IMR-90 (cell line): ENCODE measurements at regions not wholly inside any gene's neighbourhood (a gene's known extent, or its start where the extent isn't known, plus 50 kb on each side); places are given as distances from the start of the nearest gene placed in this dataset.

Experiments used
- ATAC-seq: fragments of 200-7000 bp; cut with Tn5 transposase; 2 replicates; pipeline ENCODE4 v1.9.1; 2020; ENCODE audit warnings: low read depth, mild to moderate bottlenecking, moderate library complexity
- BruUV-seq: library from RNA; stranded (reverse); fragments of 400-500 nt; replicated peaks from 2 replicates; lab custom pipeline; 2021; lab: Mats Ljungman, UMichigan
- CTCF ChIA-PET: fragments of 300-600 bp; formaldehyde crosslinking; extraction: SDS; loops from one replicate; lab custom pipeline; 2021; ENCODE audit warnings: antibody characterized with exemption; lab: Yijun Ruan, JAX
- POLR2A ChIA-PET: fragments of 300-600 bp; sonication (Branson Sonifier 250); formaldehyde crosslinking; loops from one replicate; lab custom pipeline; 2022; ENCODE audit warnings: antibody characterized with exemption; ENCODE audit not compliant: unreplicated experiment; lab: Charles Lee
- DNase-seq: peaks from one replicate; pipeline ENCODE4 v3.0.0; 2013
- H2AFZ ChIP-seq: replicated peaks from 2 replicates; pipeline ENCODE3; 2013; ENCODE audit warnings: low read length, mild to moderate bottlenecking; ENCODE audit not compliant: poor library complexity
- H2AK5ac ChIP-seq: 2 replicates; pipeline ENCODE4 v1.6.1; 2013; ENCODE audit warnings: low read depth, low read length, inconsistent platforms
- H2AK9ac ChIP-seq: replicated peaks from 2 replicates; pipeline ENCODE3; 2013; ENCODE audit warnings: mild to moderate bottlenecking, low read depth, low read length, moderate library complexity; ENCODE audit not compliant: poor library complexity
- H2BK120ac ChIP-seq: 2 replicates; pipeline ENCODE4 v1.6.1; 2013; ENCODE audit warnings: low read depth, low read length, inconsistent platforms
- H2BK15ac ChIP-seq: 3 replicates; pipeline ENCODE4 v1.6.1; 2013; ENCODE audit warnings: low read depth, low read length, inconsistent platforms
- H2BK20ac ChIP-seq: 2 replicates; pipeline ENCODE4 v1.6.1; 2013; ENCODE audit warnings: low read depth, mild to moderate bottlenecking, inconsistent platforms, low read length, moderate library complexity
- H2BK5ac ChIP-seq: 2 replicates; pipeline ENCODE4 v1.6.1; 2013; ENCODE audit warnings: mild to moderate bottlenecking, low read depth, low read length, inconsistent platforms; ENCODE audit not compliant: poor library complexity, severe bottlenecking
- H3K14ac ChIP-seq: replicated peaks from 2 replicates; pipeline ENCODE4 v1.6.1; 2013; ENCODE audit warnings: low read depth, low read length, inconsistent platforms
- H3K18ac ChIP-seq: 2 replicates; pipeline ENCODE4 v1.6.1; 2013; ENCODE audit warnings: low read depth, low read length, control low read depth
- H3K23ac ChIP-seq: 2 replicates; pipeline ENCODE4 v1.6.1; 2013; ENCODE audit warnings: low read depth, low read length, inconsistent platforms
- H3K27ac ChIP-seq: 2 replicates; pipeline ENCODE4 v1.5.1; 2013; ENCODE audit warnings: mild to moderate bottlenecking, control low read depth, low read length; ENCODE audit not compliant: insufficient read depth
- H3K27me3 ChIP-seq: 2 replicates; pipeline ENCODE4 v1.6.1; 2013; ENCODE audit warnings: low read length; ENCODE audit not compliant: control insufficient read depth, insufficient read depth
- H3K36me3 ChIP-seq: 2 replicates; pipeline ENCODE4 v1.6.1; 2013; ENCODE audit warnings: low read length, mixed read lengths; ENCODE audit not compliant: control insufficient read depth, insufficient read depth
- H3K4ac ChIP-seq: 2 replicates; pipeline ENCODE4 v1.6.1; 2013; ENCODE audit warnings: low read depth, low read length, inconsistent platforms
- H3K4me1 ChIP-seq: 2 replicates; pipeline ENCODE4 v1.6.1; 2013; ENCODE audit warnings: low read length, mixed read lengths; ENCODE audit not compliant: control insufficient read depth, insufficient read depth
- H3K4me2 ChIP-seq: 2 replicates; pipeline ENCODE4 v1.6.1; 2013; ENCODE audit warnings: low read depth, mild to moderate bottlenecking, control low read depth, low read length, moderate library complexity
- H3K4me3 ChIP-seq: 2 replicates; pipeline ENCODE4 v1.5.1; 2013; ENCODE audit warnings: low read depth, mild to moderate bottlenecking, control low read depth, low read length, moderate library complexity; ENCODE audit not compliant: insufficient read depth
- H3K56ac ChIP-seq: 2 replicates; pipeline ENCODE4 v1.6.1; 2013; ENCODE audit warnings: low read length, inconsistent platforms; ENCODE audit not compliant: insufficient read depth; ENCODE audit errors: extremely low read depth
- H3K79me1 ChIP-seq, 2 experiments: 2 replicates each; pipeline ENCODE4 v1.6.1; 2013; ENCODE audit warnings: low read length in 2 of 2, inconsistent platforms in 1 of 2, low read depth in 1 of 2
- H3K9ac ChIP-seq: 2 replicates; pipeline ENCODE4 v1.6.1; 2013; ENCODE audit warnings: low read depth, low read length, control low read depth
- H3K9me1 ChIP-seq: 2 replicates; pipeline ENCODE4 v1.6.1; 2013; ENCODE audit warnings: low read length, inconsistent platforms; ENCODE audit not compliant: insufficient read depth
- H3K9me3 ChIP-seq: 2 replicates; pipeline ENCODE4 v1.6.1; 2013; ENCODE audit warnings: low read length; ENCODE audit not compliant: control insufficient read depth, insufficient read depth
- H4K20me1 ChIP-seq: 2 replicates; pipeline ENCODE4 v1.6.1; 2013; ENCODE audit warnings: low read length, inconsistent platforms; ENCODE audit not compliant: insufficient read depth
- H4K5ac ChIP-seq: 2 replicates; pipeline ENCODE4 v1.6.1; 2013; ENCODE audit warnings: mild to moderate bottlenecking, low read depth, low read length, control low read depth
- H4K8ac ChIP-seq, 2 experiments: 2 replicates each; pipeline ENCODE4 v1.6.1; 2013; ENCODE audit warnings: low read depth in 2 of 2, low read length in 2 of 2, control low read depth in 1 of 2, inconsistent platforms in 1 of 2
- H4K91ac ChIP-seq: 2 replicates; pipeline ENCODE4 v1.6.1; 2013; ENCODE audit warnings: low read depth, low read length, inconsistent platforms; ENCODE audit not compliant: insufficient read depth
- BHLHE40 ChIP-seq: fragments of 150-350 bp; IDR thresholded peaks from 2 replicates; pipeline ENCODE4 v1.6.1; 2016; ENCODE audit warnings: mild to moderate bottlenecking, low read depth, low read length
- CEBPB ChIP-seq: IDR thresholded peaks from 2 replicates; pipeline ENCODE4 v1.6.1; 2012; ENCODE audit warnings: low read depth, low read length, improper control_type of control experiment
- CTCF ChIP-seq: conservative IDR thresholded peaks from 2 replicates; pipeline ENCODE4 v1.5.1; 2012; ENCODE audit warnings: mild to moderate bottlenecking, low read depth, low read length, improper control_type of control experiment
- FOS ChIP-seq: fragments of 150-350 bp; IDR thresholded peaks from 2 replicates; pipeline ENCODE4 v1.6.1; 2016; ENCODE audit warnings: low read depth, low read length
- MAZ ChIP-seq: IDR thresholded peaks from 2 replicates; pipeline ENCODE4 v1.6.1; 2012; ENCODE audit warnings: low read depth, mild to moderate bottlenecking, low read length, improper control_type of control experiment, moderate library complexity, borderline replicate concordance
- MXI1 ChIP-seq: IDR thresholded peaks from 2 replicates; pipeline ENCODE4 v1.6.1; 2012; ENCODE audit warnings: low read depth, mild to moderate bottlenecking, low read length, moderate library complexity, borderline replicate concordance
- NFE2L2 ChIP-seq: fragments of 150-350 bp; IDR thresholded peaks from 2 replicates; pipeline ENCODE4 v1.6.1; 2016; ENCODE audit warnings: low read depth, mild to moderate bottlenecking, low read length
- RFX5 ChIP-seq: IDR thresholded peaks from 2 replicates; pipeline ENCODE4 v1.8.0; 2012; ENCODE audit warnings: low read depth, mild to moderate bottlenecking, low read length, moderate library complexity
- SMC3 ChIP-seq: fragments of 150-350 bp; IDR thresholded peaks from 2 replicates; pipeline ENCODE4 v1.6.1; 2016; ENCODE audit warnings: low read depth, mild to moderate bottlenecking, antibody characterized with exemption, low read length, moderate library complexity
- WGBS, 2 experiments: methylation state at CpG; one replicate each; pipeline versions ENCODE4 v1.1.5 to v1.1.7; 2013; ENCODE audit warnings: missing lambda C conversion rate in 2 of 2; ENCODE audit not compliant: insufficient read length in 1 of 2; ENCODE audit errors: extremely low coverage in 2 of 2; 5-methylcytosine and 5-hydroxymethylcytosine counted together
- dilution Hi-C: fragments of 300-500 bp; cut with HindIII; formaldehyde crosslinking; loops from one replicate; pipeline ENCODE4 v1.14.3; 2018; ENCODE audit warnings: low sequenced_read_pairs; ENCODE audit not compliant: unreplicated experiment
- in situ Hi-C: fragments of 300-500 bp; cut with MboI; formaldehyde crosslinking; loops from 3 replicates; pipeline ENCODE4 v1.14.3; 2019; ENCODE audit warnings: low sequenced_read_pairs, inconsistent platforms, mixed read lengths
- intact Hi-C: fragments of 100-400 bp; cut with micrococcal nuclease; formaldehyde crosslinking; loops from 2 replicates; pipeline ENCODE4 v1.10.0; 2022
- TF ChIP-seq, protein P1 (sequence below): fragments of 150-350 bp; IDR thresholded peaks from 2 replicates; pipeline ENCODE4 v1.6.1; 2017; ENCODE audit warnings: mild to moderate bottlenecking, antibody characterized with exemption, low read length, low read depth

- Histone ChIP-seq H2BK15ac (no peak overlapping the region), H4K8ac (no peak overlapping the region), H3K4ac (no peak overlapping the region), H3K27me3 (peaks cover 35% of the 10 kb centered on the region), H3K79me1 (no peaks in the 10 kb centered on the region), H3K56ac (no peak overlapping the region), H2BK20ac (no peak overlapping the region), H3K9ac (no peak overlapping the region), H4K20me1 (no peaks in the 10 kb centered on the region), H3K9me3 (0 out of 2 replicates have a peak, but pooled peaks cover 2% of the 10 kb centered on the region), H2BK120ac (no peak overlapping the region), H3K14ac (no peak overlapping the region), H3K4me3 (no peak overlapping the region), H3K18ac (no peak overlapping the region), H4K5ac (no peak overlapping the region), H3K27ac (no peak overlapping the region), H3K4me2 (no peak overlapping the region), H2AK9ac (no peak overlapping the region), H3K9me1 (no peaks in the 10 kb centered on the region), H2BK5ac (no peak overlapping the region), H2AK5ac (no peak overlapping the region), H3K4me1 (no peaks in the 10 kb centered on the region), H3K36me3 (no peaks in the 10 kb centered on the region), H2AFZ (peak overlapping the region; percentile 61), H4K91ac (no peak overlapping the region), H3K23ac (no peak overlapping the region)
- POLR2A ChIA-PET: no interaction called here
- no CpG with 5 or more reads among the region's 11 CpGs for WGBS, 2 experiments
- in situ Hi-C loops: no loop called here
- peak; percentile 90 for ATAC-seq
- CTCF ChIA-PET: interaction anchor here (1.4 kb wide), 1 partner anchor 100 kb away, joined by 5 read pairs; the partner anchor contains the start of gene PCDH1
- no TSS peak for BruUV-seq
- dilution Hi-C loops: no loop called here
- intact Hi-C loops: no loop called here
- peak; percentile 86 for DNase-seq
- TF ChIP-seq, protein P1, sequence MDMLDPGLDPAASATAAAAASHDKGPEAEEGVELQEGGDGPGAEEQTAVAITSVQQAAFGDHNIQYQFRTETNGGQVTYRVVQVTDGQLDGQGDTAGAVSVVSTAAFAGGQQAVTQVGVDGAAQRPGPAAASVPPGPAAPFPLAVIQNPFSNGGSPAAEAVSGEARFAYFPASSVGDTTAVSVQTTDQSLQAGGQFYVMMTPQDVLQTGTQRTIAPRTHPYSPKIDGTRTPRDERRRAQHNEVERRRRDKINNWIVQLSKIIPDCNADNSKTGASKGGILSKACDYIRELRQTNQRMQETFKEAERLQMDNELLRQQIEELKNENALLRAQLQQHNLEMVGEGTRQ: peak; percentile 46; the same call in 1 of the 2 replicates
- TF ChIP-seq MAZ (0 out of 2 replicates have a peak, but pooled peaks have one; percentile 17), CEBPB (peak; percentile 73), BHLHE40 (peak; percentile 84), SMC3 (no peak), CTCF (no peak), NFE2L2 (peak; percentile 13; the same call in 1 of the 2 replicates), RFX5 (no peak), FOS (0 out of 2 replicates have a peak, but pooled peaks have one; percentile 33), MXI1 (no peak)
These were observed 96.2 kb upstream of the ARAP3 start for GRCh38 chr5:141778206-141778605.
